Heart left ventricle (tissue), 13 donors: ENCODE measurements at regions not wholly inside any gene's neighbourhood (a gene's known extent, or its start where the extent isn't known, plus 50 kb on each side); places are given as distances from the start of the nearest gene placed in this dataset.

Source experiments
- POLR2A ChIP-seq, 2 donors: fragments of 450-650 bp; IDR thresholded peaks; one replicate each; pipeline ENCODE4 v1.6.1; 2017; ENCODE audit warnings: antibody characterized with exemption in 2 of 2, mild to moderate bottlenecking in 2 of 2, moderate library complexity in 2 of 2
- TF ChIP-seq, protein P1 (sequence below), 12 donors: fragments of 200-600 bp; sonication (generic) in 4 of 12; IDR thresholded peaks; one replicate each; pipeline versions ENCODE4 v1.5.0 to v1.8.0; 2018 to 2022; ENCODE audit warnings: antibody characterized with exemption in 12 of 12, mild to moderate bottlenecking in 5 of 12
- donor health status: ischemic (EF 13 %, LVEDD 7.1; RV severe dilation, severe dysfunction).
- donor health status: DM: no; HTN: yes; CAD: no.
- donor health status: DM: no; HTN: no; CAD: no.
- donor health status: ischemic (EF 25% LVEDD 6.9; RV normal size, moderate dysfunction).
- donor health status: ischemic (EF 25% LVEDD 5.7; RV mildly dilated, moderate dysfunction).
- donor health status: ischemic (EF 35%, LVEDD 5.7; RV mildly dilated, moderate dysfunction).
- donor health status: nonischemic (EF 11% LVEDD 7.7; RV severe dilation, severe dysfunction).
- donor health status: DM: yes; HTN: yes; CAD: no.
- donor health status: PGD.
- donor health status: ischemic (EF 29% LVEDD 5.4; RV normal size, mild dysfunction).
- donor health status: nonischemic (EF 23%, LVEDD 6.1; RV moderate dilation, normal function).

DNA sequence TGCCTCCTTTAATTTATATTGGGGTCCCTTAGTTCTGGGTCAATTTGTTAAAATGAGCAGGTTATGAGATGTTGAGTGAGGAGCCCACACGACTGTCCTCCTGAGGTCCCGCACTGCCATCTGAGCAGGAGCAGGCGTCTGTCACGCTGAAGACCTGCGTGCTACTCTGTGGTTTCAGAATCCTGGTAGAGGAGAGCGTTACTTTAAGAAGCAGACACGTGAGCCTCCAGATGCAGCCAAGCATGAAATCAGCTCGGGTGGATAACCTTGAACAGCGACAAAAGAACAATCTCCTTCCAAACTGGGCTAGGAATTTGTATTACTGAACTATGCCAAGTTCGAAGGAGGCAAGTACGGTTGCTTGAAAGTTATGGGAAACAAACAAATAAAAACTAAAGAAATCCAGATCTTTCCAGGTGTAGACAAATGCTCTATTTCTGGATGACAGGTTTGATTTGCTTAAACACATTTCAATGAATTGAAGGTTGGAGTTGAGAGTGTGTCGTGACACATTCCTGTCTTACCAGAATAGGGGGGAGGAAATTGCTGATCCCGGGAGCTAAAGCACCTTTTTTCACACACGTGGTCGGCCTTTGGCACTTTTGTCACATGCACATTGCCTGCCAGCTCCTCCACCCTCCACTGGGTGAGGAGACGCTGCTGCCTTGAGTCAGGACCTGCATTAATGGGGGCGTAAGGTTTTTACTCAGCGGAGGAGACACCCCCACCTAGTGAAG is 945.5 kb upstream of the SLC10A2 start:
- TF ChIP-seq, protein P1, sequence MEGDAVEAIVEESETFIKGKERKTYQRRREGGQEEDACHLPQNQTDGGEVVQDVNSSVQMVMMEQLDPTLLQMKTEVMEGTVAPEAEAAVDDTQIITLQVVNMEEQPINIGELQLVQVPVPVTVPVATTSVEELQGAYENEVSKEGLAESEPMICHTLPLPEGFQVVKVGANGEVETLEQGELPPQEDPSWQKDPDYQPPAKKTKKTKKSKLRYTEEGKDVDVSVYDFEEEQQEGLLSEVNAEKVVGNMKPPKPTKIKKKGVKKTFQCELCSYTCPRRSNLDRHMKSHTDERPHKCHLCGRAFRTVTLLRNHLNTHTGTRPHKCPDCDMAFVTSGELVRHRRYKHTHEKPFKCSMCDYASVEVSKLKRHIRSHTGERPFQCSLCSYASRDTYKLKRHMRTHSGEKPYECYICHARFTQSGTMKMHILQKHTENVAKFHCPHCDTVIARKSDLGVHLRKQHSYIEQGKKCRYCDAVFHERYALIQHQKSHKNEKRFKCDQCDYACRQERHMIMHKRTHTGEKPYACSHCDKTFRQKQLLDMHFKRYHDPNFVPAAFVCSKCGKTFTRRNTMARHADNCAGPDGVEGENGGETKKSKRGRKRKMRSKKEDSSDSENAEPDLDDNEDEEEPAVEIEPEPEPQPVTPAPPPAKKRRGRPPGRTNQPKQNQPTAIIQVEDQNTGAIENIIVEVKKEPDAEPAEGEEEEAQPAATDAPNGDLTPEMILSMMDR (IDR thresholded peaks at IDR 0.05) = no peak
- no peak for TF ChIP-seq POLR2A (IDR thresholded peaks at IDR 0.05)
